Activated CD8-positive, alpha-beta memory T cell treated with anti-CD3 and anti-CD28 coated beads for 48 hours (primary cell): ENCODE measurements at regions not wholly inside any gene's neighbourhood (a gene's known extent, or its start where the extent isn't known, plus 50 kb on each side); places are given as distances from the start of the nearest gene placed in this dataset.
"Not testable (repeated sequence)": the region's sequence is repeated elsewhere in the genome, so short reads cannot be mapped to it uniquely, and the experiment has no call there.

Experiments used
- DNase-seq, 3 experiments: peaks; one replicate each; pipeline ENCODE4 v3.0.0-alpha.2; 2020; ENCODE audit warnings: low read depth in 2 of 3, low spot score in 2 of 3

- DNase-seq = no peak
Observed at GRCh38 chr2:81529944-81530343, 1225.4 kb upstream of the LRRTM1 start.

- no peak for DNase-seq
Observed at GRCh38 chr2:81528852-81529480, 1224.4 kb upstream of the LRRTM1 start.

- no peak for DNase-seq
Observed at GRCh38 chr2:81523344-81523743, 1218.8 kb upstream of the LRRTM1 start.

GRCh38 chr2:81513328-81513727, 1208.8 kb upstream of the LRRTM1 start:
- no peak for DNase-seq

GRCh38 chr2:81505586-81505985, 1201.0 kb upstream of the LRRTM1 start:
- DNase-seq = no peak

GRCh38 chr2:81495556-81495955, 1191.0 kb upstream of the LRRTM1 start:
- no peak for DNase-seq

- no peak for DNase-seq
Observed at GRCh38 chr2:81483254-81483653, 1178.7 kb upstream of the LRRTM1 start.

GRCh38 chr2:81481994-81482368, 1177.4 kb upstream of the LRRTM1 start:
- DNase-seq = no peak

GRCh38 chr2:81481242-81481993, 1176.9 kb upstream of the LRRTM1 start:
- no peak for DNase-seq

- DNase-seq = no peak
Observed at GRCh38 chr2:81467096-81467495, 1162.5 kb upstream of the LRRTM1 start.

- no peak for DNase-seq
Observed at GRCh38 chr2:81462420-81462819, 1157.9 kb upstream of the LRRTM1 start.

GRCh38 chr2:81445176-81445575, 1140.6 kb upstream of the LRRTM1 start:
- DNase-seq = no peak

- no peak for DNase-seq
Observed at GRCh38 chr2:81437456-81438000, 1133.0 kb upstream of the LRRTM1 start.

- DNase-seq = no peak
Observed at GRCh38 chr2:81436256-81436655, 1131.7 kb upstream of the LRRTM1 start.

GRCh38 chr2:81412681-81413080, 1108.1 kb upstream of the LRRTM1 start:
- no peak for DNase-seq

GRCh38 chr2:81403508-81403907, 1099.0 kb upstream of the LRRTM1 start:
- no peak for DNase-seq

- DNase-seq = no peak
Observed at GRCh38 chr2:81396417-81397019, 1092.0 kb upstream of the LRRTM1 start.

GRCh38 chr2:81395746-81396145, 1091.2 kb upstream of the LRRTM1 start:
- DNase-seq = no peak

- no peak for DNase-seq
Observed at GRCh38 chr2:81389203-81389602, 1084.7 kb upstream of the LRRTM1 start.

GRCh38 chr2:81363800-81364199, 1059.2 kb upstream of the LRRTM1 start:
- DNase-seq = no peak

- DNase-seq = not testable (repeated sequence)
Observed at GRCh38 chr2:81362468-81362867, 1057.9 kb upstream of the LRRTM1 start.

- no peak for DNase-seq
Observed at GRCh38 chr2:81355436-81355835, 1050.9 kb upstream of the LRRTM1 start.
